SU-DHL-6 (cell line): ENCODE measurements at regions not wholly inside any gene's neighbourhood (a gene's known extent, or its start where the extent isn't known, plus 50 kb on each side); places are given as distances from the start of the nearest gene placed in this dataset.

Source experiments
- H2AFZ ChIP-seq: fragments of 200-600 bp; sonication (generic); 2 replicates; pipeline ENCODE4 v1.6.1; 2014; ENCODE audit warnings: low read depth, mild to moderate bottlenecking, moderate library complexity, mixed read lengths, antibody characterized with exemption, low read length; ENCODE audit not compliant: severe bottlenecking
- H3F3A ChIP-seq: fragments of 200-600 bp; shearing (Covaris generic); 2 replicates; pipeline ENCODE4 v1.6.0; 2016; ENCODE audit warnings: antibody characterized with exemption, mild to moderate bottlenecking; ENCODE audit not compliant: insufficient read depth
- H3K27ac ChIP-seq: fragments of 200-600 bp; sonication (generic); 2 replicates; pipeline ENCODE4 v1.5.1; 2016; ENCODE audit warnings: low read depth, mild to moderate bottlenecking, low read length, moderate library complexity, mixed read lengths
- H3K27me3 ChIP-seq: fragments of 200-600 bp; sonication (generic), shearing (Covaris generic); 2 replicates; pipeline ENCODE4 v1.6.0; 2014; ENCODE audit warnings: mild to moderate bottlenecking, low read length
- H3K36me3 ChIP-seq: fragments of 200-600 bp; sonication (generic); 2 replicates; pipeline ENCODE4 v1.6.1; 2014; ENCODE audit warnings: mild to moderate bottlenecking, low read length, mixed read lengths
- H3K4me2 ChIP-seq: fragments of 300-600, 200-600 bp; shearing (Covaris generic), sonication (generic); 2 replicates; pipeline ENCODE4 v1.6.0; 2014; ENCODE audit warnings: low read length, low read depth, mild to moderate bottlenecking; ENCODE audit not compliant: poor library complexity, severe bottlenecking
- H3K4me3 ChIP-seq: fragments of 200-600 bp; sonication (generic); 2 replicates; pipeline ENCODE4 v1.5.1; 2014; ENCODE audit warnings: antibody characterized with exemption, low read length, mild to moderate bottlenecking, mixed read lengths; ENCODE audit not compliant: insufficient read depth, poor library complexity, severe bottlenecking
- H3K79me2 ChIP-seq: fragments of 200-600 bp; sonication (generic); 2 replicates; pipeline ENCODE4 v1.6.1; 2014; ENCODE audit warnings: mild to moderate bottlenecking, low read length, moderate library complexity; ENCODE audit not compliant: insufficient read depth
- H3K9ac ChIP-seq: fragments of 200-600 bp; sonication (generic); 2 replicates; pipeline ENCODE4 v1.7.0; 2014; ENCODE audit warnings: mild to moderate bottlenecking, low read length
- H3K9me2 ChIP-seq: fragments of 200-600 bp; sonication (generic); replicated peaks from 2 replicates; pipeline ENCODE4 v1.6.1; 2014; ENCODE audit warnings: low read length; ENCODE audit not compliant: insufficient read depth
- H3K9me3 ChIP-seq: fragments of 200-600 bp; sonication (generic); 2 replicates; pipeline ENCODE4 v1.6.1; 2014; ENCODE audit warnings: low read length, mixed read lengths; ENCODE audit not compliant: insufficient read depth
- H4K20me1 ChIP-seq: fragments of 200-600 bp; sonication (generic); 2 replicates; pipeline ENCODE4 v1.6.1; 2014; ENCODE audit warnings: low read depth, mild to moderate bottlenecking, antibody characterized with exemption, low read length, moderate library complexity, mixed read lengths
- EZH2phosphoT487 ChIP-seq: fragments of 200-600 bp; sonication (generic), shearing (Covaris generic); conservative IDR thresholded peaks from 2 replicates; pipeline ENCODE4 v1.6.1; 2018; ENCODE audit warnings: mild to moderate bottlenecking, antibody characterized with exemption, low read length, moderate library complexity, mixed read lengths
- TF ChIP-seq, protein P1 (sequence below): fragments of 200-600 bp; sonication (generic); IDR thresholded peaks from one replicate; pipeline ENCODE4 v1.5.1; 2017; ENCODE audit warnings: antibody characterized with exemption, mild to moderate bottlenecking, low read length, moderate library complexity; ENCODE audit not compliant: insufficient read depth, poor library complexity, severe bottlenecking

DNA sequence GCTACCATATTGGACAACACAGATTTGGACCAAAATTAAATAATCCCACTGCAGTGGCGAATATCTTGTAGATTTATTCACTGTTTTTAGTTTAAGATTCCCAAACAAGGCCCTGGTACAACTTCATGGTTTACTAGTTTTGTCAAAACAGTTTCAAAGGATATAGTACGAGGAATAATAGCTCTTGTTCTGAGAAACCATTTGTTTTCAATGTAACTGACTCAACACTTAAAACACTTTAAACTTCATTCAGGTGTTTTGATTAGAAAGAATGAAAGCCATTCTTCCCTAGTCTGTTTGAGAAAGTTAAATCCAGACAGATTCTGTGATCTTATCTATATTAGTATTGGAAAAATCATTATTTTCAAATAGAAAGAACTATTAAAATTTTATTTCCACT lies 276.4 kb upstream of the MKLN1 start:
- H4K20me1 ChIP-seq = no peaks in the 10 kb centered on the region
- peaks cover 17% of the 10 kb centered on the region; the same call in 1 of the 2 replicates for H3K79me2 ChIP-seq
- no peak overlapping the region for H3K4me3 ChIP-seq
- no peak overlapping the region for H3K9ac ChIP-seq
- H3K27me3 ChIP-seq = no peaks in the 10 kb centered on the region
- H3F3A ChIP-seq = no peaks in the 10 kb centered on the region
- peaks cover 6% of the 10 kb centered on the region; the same call in 1 of the 2 replicates for H3K36me3 ChIP-seq
- no peaks in the 10 kb centered on the region for H3K9me2 ChIP-seq
- no peak overlapping the region for H3K27ac ChIP-seq
- no peak for TF ChIP-seq EZH2phosphoT487
- TF ChIP-seq, protein P1, sequence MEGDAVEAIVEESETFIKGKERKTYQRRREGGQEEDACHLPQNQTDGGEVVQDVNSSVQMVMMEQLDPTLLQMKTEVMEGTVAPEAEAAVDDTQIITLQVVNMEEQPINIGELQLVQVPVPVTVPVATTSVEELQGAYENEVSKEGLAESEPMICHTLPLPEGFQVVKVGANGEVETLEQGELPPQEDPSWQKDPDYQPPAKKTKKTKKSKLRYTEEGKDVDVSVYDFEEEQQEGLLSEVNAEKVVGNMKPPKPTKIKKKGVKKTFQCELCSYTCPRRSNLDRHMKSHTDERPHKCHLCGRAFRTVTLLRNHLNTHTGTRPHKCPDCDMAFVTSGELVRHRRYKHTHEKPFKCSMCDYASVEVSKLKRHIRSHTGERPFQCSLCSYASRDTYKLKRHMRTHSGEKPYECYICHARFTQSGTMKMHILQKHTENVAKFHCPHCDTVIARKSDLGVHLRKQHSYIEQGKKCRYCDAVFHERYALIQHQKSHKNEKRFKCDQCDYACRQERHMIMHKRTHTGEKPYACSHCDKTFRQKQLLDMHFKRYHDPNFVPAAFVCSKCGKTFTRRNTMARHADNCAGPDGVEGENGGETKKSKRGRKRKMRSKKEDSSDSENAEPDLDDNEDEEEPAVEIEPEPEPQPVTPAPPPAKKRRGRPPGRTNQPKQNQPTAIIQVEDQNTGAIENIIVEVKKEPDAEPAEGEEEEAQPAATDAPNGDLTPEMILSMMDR = no peak
- no peaks in the 10 kb centered on the region for H3K9me3 ChIP-seq
- H3K4me2 ChIP-seq = no peak overlapping the region
- no peak overlapping the region for H2AFZ ChIP-seq

DNA sequence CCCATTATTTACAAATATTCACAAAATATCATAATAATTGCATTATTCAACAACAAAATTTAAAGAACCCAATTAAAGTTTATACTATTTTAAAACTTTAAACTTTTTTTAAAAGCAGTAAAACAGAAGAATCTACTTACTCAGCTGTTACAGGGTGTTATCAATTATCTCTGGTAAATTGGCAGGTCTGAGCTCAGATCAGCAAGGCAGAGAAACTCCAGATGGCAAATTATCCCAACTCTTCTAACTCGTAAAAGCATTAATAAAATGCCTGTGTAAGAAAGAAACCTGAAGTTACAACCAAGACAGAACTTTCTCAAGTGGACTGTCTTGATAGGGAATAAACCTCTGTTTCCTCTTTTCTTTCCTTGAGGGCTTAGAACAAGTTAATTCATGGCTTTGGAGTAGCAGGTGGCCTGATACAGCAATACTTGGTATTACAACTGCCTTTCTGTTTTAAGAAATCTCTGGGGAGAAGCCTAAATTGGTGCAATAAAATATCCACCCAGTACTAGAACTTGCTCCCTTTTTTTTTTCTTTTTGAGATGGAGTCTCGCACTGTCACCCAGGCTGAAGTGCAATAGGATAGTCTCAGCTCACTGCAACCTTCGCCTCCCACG lies 275.3 kb upstream of the MKLN1 start:
- H3K9ac ChIP-seq = no peak overlapping the region
- no peaks in the 10 kb centered on the region for H4K20me1 ChIP-seq
- no peaks in the 10 kb centered on the region for H3K9me2 ChIP-seq
- TF ChIP-seq EZH2phosphoT487 = no peak
- TF ChIP-seq, protein P1 = no peak
- no peak overlapping the region for H3K4me2 ChIP-seq
- H3K36me3 ChIP-seq = peaks cover 6% of the 10 kb centered on the region; the same call in 1 of the 2 replicates
- H2AFZ ChIP-seq = no peak overlapping the region
- no peak overlapping the region for H3K27ac ChIP-seq
- H3K4me3 ChIP-seq = no peak overlapping the region
- no peaks in the 10 kb centered on the region for H3K27me3 ChIP-seq
- H3K79me2 ChIP-seq = peaks cover 25% of the 10 kb centered on the region
- H3F3A ChIP-seq = 0 out of 2 replicates have a peak, but pooled peaks cover 1% of the 10 kb centered on the region
- no peaks in the 10 kb centered on the region for H3K9me3 ChIP-seq

GRCh38 chr7:131056007-131056406 lies 271.7 kb upstream of the MKLN1 start:
- H3K9me3 ChIP-seq = no peaks in the 10 kb centered on the region
- H3K27ac ChIP-seq = no peak overlapping the region
- H3K36me3 ChIP-seq = peaks cover 6% of the 10 kb centered on the region; the same call in 1 of the 2 replicates
- H3K79me2 ChIP-seq = peaks cover 34% of the 10 kb centered on the region
- no peak overlapping the region for H3K4me3 ChIP-seq
- H3K4me2 ChIP-seq = no peak overlapping the region
- H3K9ac ChIP-seq = no peak overlapping the region
- H2AFZ ChIP-seq = no peak overlapping the region
- no peaks in the 10 kb centered on the region for H4K20me1 ChIP-seq
- H3K9me2 ChIP-seq = no peaks in the 10 kb centered on the region
- no peaks in the 10 kb centered on the region for H3K27me3 ChIP-seq
- H3F3A ChIP-seq = 0 out of 2 replicates have a peak, but pooled peaks cover 4% of the 10 kb centered on the region
- TF ChIP-seq EZH2phosphoT487 = no peak
- TF ChIP-seq, protein P1 = no peak
